GM21576 (cell line): ENCODE measurements at regions not wholly inside any gene's neighbourhood (a gene's known extent, or its start where the extent isn't known, plus 50 kb on each side); places are given as distances from the start of the nearest gene placed in this dataset.
"Not testable (repeated sequence)": the region's sequence is repeated elsewhere in the genome, so short reads cannot be mapped to it uniquely, and the experiment has no call there.

ENCODE experiments used
- ATAC-seq: cut with Tn5 transposase; IDR thresholded peaks from one replicate; pipeline ENCODE4 v1.9.1; 2021; ENCODE audit warnings: mild to moderate bottlenecking, moderate library complexity; ENCODE audit not compliant: unreplicated experiment

- ATAC-seq = no peak
Observed at GRCh38 chr4:15333692-15334633, 93.9 kb upstream of the C1QTNF7 start.

GRCh38 chr4:15336410-15337167, 91.2 kb upstream of the C1QTNF7 start:
- ATAC-seq = no peak

GRCh38 chr4:15337168-15337657, 90.6 kb upstream of the C1QTNF7 start:
- not testable (repeated sequence) for ATAC-seq

- no peak for ATAC-seq
Observed at GRCh38 chr4:15339737-15340136, 88.1 kb upstream of the C1QTNF7 start.

GRCh38 chr4:15340332-15340731, 87.5 kb upstream of the C1QTNF7 start:
- no peak for ATAC-seq

GRCh38 chr4:15340902-15341732, 86.7 kb upstream of the C1QTNF7 start:
- ATAC-seq = no peak

- no peak for ATAC-seq
Observed at GRCh38 chr4:15341733-15342300, 86.0 kb upstream of the C1QTNF7 start.

GRCh38 chr4:15343000-15343399, 84.8 kb upstream of the C1QTNF7 start:
- no peak for ATAC-seq

GRCh38 chr4:15343581-15343980, 84.3 kb upstream of the C1QTNF7 start:
- ATAC-seq = no peak

GRCh38 chr4:15344041-15344440, 83.8 kb upstream of the C1QTNF7 start:
- no peak for ATAC-seq

GRCh38 chr4:15345134-15345533, 82.7 kb upstream of the C1QTNF7 start:
- ATAC-seq = no peak

GRCh38 chr4:15348236-15348635, 79.6 kb upstream of the C1QTNF7 start:
- ATAC-seq = no peak

GRCh38 chr4:15348695-15349094, 79.1 kb upstream of the C1QTNF7 start:
- ATAC-seq = no peak

GRCh38 chr4:15349531-15349935, 78.3 kb upstream of the C1QTNF7 start:
- no peak for ATAC-seq

- ATAC-seq = no peak
Observed at GRCh38 chr4:15349965-15350364, 77.9 kb upstream of the C1QTNF7 start.

GRCh38 chr4:15352524-15352923, 75.3 kb upstream of the C1QTNF7 start:
- ATAC-seq = no peak

- ATAC-seq = no peak
Observed at GRCh38 chr4:15353207-15353606, 74.6 kb upstream of the C1QTNF7 start.

- ATAC-seq = no peak
Observed at GRCh38 chr4:15354371-15355297, 73.2 kb upstream of the C1QTNF7 start.

GRCh38 chr4:15361529-15361928, 66.3 kb upstream of the C1QTNF7 start:
- ATAC-seq = no peak
